IMR-90 (cell line): ENCODE measurements at regions not wholly inside any gene's neighbourhood (a gene's known extent, or its start where the extent isn't known, plus 50 kb on each side); places are given as distances from the start of the nearest gene placed in this dataset.

Experiments used
- ATAC-seq: fragments of 200-7000 bp; cut with Tn5 transposase; 2 replicates; pipeline ENCODE4 v1.9.1; 2020; ENCODE audit warnings: low read depth, mild to moderate bottlenecking, moderate library complexity
- BruUV-seq: library from RNA; stranded (reverse); fragments of 400-500 nt; replicated peaks from 2 replicates; lab custom pipeline; 2021; lab: Mats Ljungman, UMichigan
- CTCF ChIA-PET: fragments of 300-600 bp; formaldehyde crosslinking; extraction: SDS; loops from one replicate; lab custom pipeline; 2021; ENCODE audit warnings: antibody characterized with exemption; lab: Yijun Ruan, JAX
- POLR2A ChIA-PET: fragments of 300-600 bp; sonication (Branson Sonifier 250); formaldehyde crosslinking; loops from one replicate; lab custom pipeline; 2022; ENCODE audit warnings: antibody characterized with exemption; ENCODE audit not compliant: unreplicated experiment; lab: Charles Lee
- DNase-seq: peaks from one replicate; pipeline ENCODE4 v3.0.0; 2013
- H2AFZ ChIP-seq: replicated peaks from 2 replicates; pipeline ENCODE3; 2013; ENCODE audit warnings: low read length, mild to moderate bottlenecking; ENCODE audit not compliant: poor library complexity
- H2AK5ac ChIP-seq: 2 replicates; pipeline ENCODE4 v1.6.1; 2013; ENCODE audit warnings: low read depth, low read length, inconsistent platforms
- H2AK9ac ChIP-seq: replicated peaks from 2 replicates; pipeline ENCODE3; 2013; ENCODE audit warnings: mild to moderate bottlenecking, low read depth, low read length, moderate library complexity; ENCODE audit not compliant: poor library complexity
- H2BK120ac ChIP-seq: 2 replicates; pipeline ENCODE4 v1.6.1; 2013; ENCODE audit warnings: low read depth, low read length, inconsistent platforms
- H2BK15ac ChIP-seq: 3 replicates; pipeline ENCODE4 v1.6.1; 2013; ENCODE audit warnings: low read depth, low read length, inconsistent platforms
- H2BK20ac ChIP-seq: 2 replicates; pipeline ENCODE4 v1.6.1; 2013; ENCODE audit warnings: low read depth, mild to moderate bottlenecking, inconsistent platforms, low read length, moderate library complexity
- H2BK5ac ChIP-seq: 2 replicates; pipeline ENCODE4 v1.6.1; 2013; ENCODE audit warnings: mild to moderate bottlenecking, low read depth, low read length, inconsistent platforms; ENCODE audit not compliant: poor library complexity, severe bottlenecking
- H3K14ac ChIP-seq: replicated peaks from 2 replicates; pipeline ENCODE4 v1.6.1; 2013; ENCODE audit warnings: low read depth, low read length, inconsistent platforms
- H3K18ac ChIP-seq: 2 replicates; pipeline ENCODE4 v1.6.1; 2013; ENCODE audit warnings: low read depth, low read length, control low read depth
- H3K23ac ChIP-seq: 2 replicates; pipeline ENCODE4 v1.6.1; 2013; ENCODE audit warnings: low read depth, low read length, inconsistent platforms
- H3K27ac ChIP-seq: 2 replicates; pipeline ENCODE4 v1.5.1; 2013; ENCODE audit warnings: mild to moderate bottlenecking, control low read depth, low read length; ENCODE audit not compliant: insufficient read depth
- H3K27me3 ChIP-seq: 2 replicates; pipeline ENCODE4 v1.6.1; 2013; ENCODE audit warnings: low read length; ENCODE audit not compliant: control insufficient read depth, insufficient read depth
- H3K36me3 ChIP-seq: 2 replicates; pipeline ENCODE4 v1.6.1; 2013; ENCODE audit warnings: low read length, mixed read lengths; ENCODE audit not compliant: control insufficient read depth, insufficient read depth
- H3K4ac ChIP-seq: 2 replicates; pipeline ENCODE4 v1.6.1; 2013; ENCODE audit warnings: low read depth, low read length, inconsistent platforms
- H3K4me1 ChIP-seq: 2 replicates; pipeline ENCODE4 v1.6.1; 2013; ENCODE audit warnings: low read length, mixed read lengths; ENCODE audit not compliant: control insufficient read depth, insufficient read depth
- H3K4me2 ChIP-seq: 2 replicates; pipeline ENCODE4 v1.6.1; 2013; ENCODE audit warnings: low read depth, mild to moderate bottlenecking, control low read depth, low read length, moderate library complexity
- H3K4me3 ChIP-seq: 2 replicates; pipeline ENCODE4 v1.5.1; 2013; ENCODE audit warnings: low read depth, mild to moderate bottlenecking, control low read depth, low read length, moderate library complexity; ENCODE audit not compliant: insufficient read depth
- H3K56ac ChIP-seq: 2 replicates; pipeline ENCODE4 v1.6.1; 2013; ENCODE audit warnings: low read length, inconsistent platforms; ENCODE audit not compliant: insufficient read depth; ENCODE audit errors: extremely low read depth
- H3K79me1 ChIP-seq, 2 experiments: 2 replicates each; pipeline ENCODE4 v1.6.1; 2013; ENCODE audit warnings: low read length in 2 of 2, inconsistent platforms in 1 of 2, low read depth in 1 of 2
- H3K9ac ChIP-seq: 2 replicates; pipeline ENCODE4 v1.6.1; 2013; ENCODE audit warnings: low read depth, low read length, control low read depth
- H3K9me1 ChIP-seq: 2 replicates; pipeline ENCODE4 v1.6.1; 2013; ENCODE audit warnings: low read length, inconsistent platforms; ENCODE audit not compliant: insufficient read depth
- H3K9me3 ChIP-seq: 2 replicates; pipeline ENCODE4 v1.6.1; 2013; ENCODE audit warnings: low read length; ENCODE audit not compliant: control insufficient read depth, insufficient read depth
- H4K20me1 ChIP-seq: 2 replicates; pipeline ENCODE4 v1.6.1; 2013; ENCODE audit warnings: low read length, inconsistent platforms; ENCODE audit not compliant: insufficient read depth
- H4K5ac ChIP-seq: 2 replicates; pipeline ENCODE4 v1.6.1; 2013; ENCODE audit warnings: mild to moderate bottlenecking, low read depth, low read length, control low read depth
- H4K8ac ChIP-seq, 2 experiments: 2 replicates each; pipeline ENCODE4 v1.6.1; 2013; ENCODE audit warnings: low read depth in 2 of 2, low read length in 2 of 2, control low read depth in 1 of 2, inconsistent platforms in 1 of 2
- H4K91ac ChIP-seq: 2 replicates; pipeline ENCODE4 v1.6.1; 2013; ENCODE audit warnings: low read depth, low read length, inconsistent platforms; ENCODE audit not compliant: insufficient read depth
- RAD21 ChIP-seq: IDR thresholded peaks from 2 replicates; pipeline ENCODE4 v1.6.1; 2012; ENCODE audit warnings: low read length, improper control_type of control experiment
- WGBS, 2 experiments: methylation state at CpG; one replicate each; pipeline versions ENCODE4 v1.1.5 to v1.1.7; 2013; ENCODE audit warnings: missing lambda C conversion rate in 2 of 2; ENCODE audit not compliant: insufficient read length in 1 of 2; ENCODE audit errors: extremely low coverage in 2 of 2; 5-methylcytosine and 5-hydroxymethylcytosine counted together
- dilution Hi-C: fragments of 300-500 bp; cut with HindIII; formaldehyde crosslinking; loops from one replicate; pipeline ENCODE4 v1.14.3; 2018; ENCODE audit warnings: low sequenced_read_pairs; ENCODE audit not compliant: unreplicated experiment
- in situ Hi-C: fragments of 300-500 bp; cut with MboI; formaldehyde crosslinking; loops from 3 replicates; pipeline ENCODE4 v1.14.3; 2019; ENCODE audit warnings: low sequenced_read_pairs, inconsistent platforms, mixed read lengths
- intact Hi-C: fragments of 100-400 bp; cut with micrococcal nuclease; formaldehyde crosslinking; loops from 2 replicates; pipeline ENCODE4 v1.10.0; 2022

GRCh38 chr10:113297226-113297625 is 255.6 kb upstream of the HABP2 start:
- H3K9me3 ChIP-seq: no peaks in the 10 kb centered on the region
- dilution Hi-C loops: no loop called here
- WGBS, 2 experiments: no CpG with 5 or more reads among the region's 5 CpGs

More at GRCh38 chr10:113297226-113297625, 255.6 kb upstream of the HABP2 start:
- no TSS peak for BruUV-seq
- no peak overlapping the region for H3K18ac ChIP-seq
- H2AK5ac ChIP-seq: no peak overlapping the region
- CTCF ChIA-PET: no interaction called here
- no peaks in the 10 kb centered on the region for H3K4me1 ChIP-seq
- H2BK5ac ChIP-seq: no peak overlapping the region
- H3K36me3 ChIP-seq: no peaks in the 10 kb centered on the region
- no peaks in the 10 kb centered on the region for H4K20me1 ChIP-seq
- H3K14ac ChIP-seq: no peak overlapping the region
- peak; percentile 14 for DNase-seq
- H3K4me3 ChIP-seq: no peak overlapping the region
- no peak overlapping the region for H2AK9ac ChIP-seq
- no peaks in the 10 kb centered on the region for H3K9me1 ChIP-seq
- no peak overlapping the region for H3K27ac ChIP-seq
- no peak overlapping the region for H3K56ac ChIP-seq
- H3K4me2 ChIP-seq: no peak overlapping the region
- H2BK20ac ChIP-seq: no peak overlapping the region
- no peak overlapping the region for H3K23ac ChIP-seq
- no peak overlapping the region for H4K8ac ChIP-seq
- POLR2A ChIA-PET: no interaction called here
- no peak overlapping the region for H2BK120ac ChIP-seq
- peak; percentile 86 for ATAC-seq
- in situ Hi-C loops (no loop called here), intact Hi-C loops (no loop called here)
- H3K4ac ChIP-seq: no peak overlapping the region
- no peaks in the 10 kb centered on the region for H3K79me1 ChIP-seq
- H4K91ac ChIP-seq: no peak overlapping the region
- no peak overlapping the region for H3K9ac ChIP-seq
- TF ChIP-seq RAD21: no peak
- H3K27me3 ChIP-seq: no peaks in the 10 kb centered on the region; the same call in 1 of the 2 replicates
- H2AFZ ChIP-seq: no peak overlapping the region
- no peak overlapping the region for H2BK15ac ChIP-seq
- H4K5ac ChIP-seq: no peak overlapping the region
